IMR-90 (cell line): ENCODE measurements at regions not wholly inside any gene's neighbourhood (a gene's known extent, or its start where the extent isn't known, plus 50 kb on each side); places are given as distances from the start of the nearest gene placed in this dataset.
"Not testable (repeated sequence)": the region's sequence is repeated elsewhere in the genome, so short reads cannot be mapped to it uniquely, and the experiment has no call there.

Experiments
- ATAC-seq: fragments of 200-7000 bp; cut with Tn5 transposase; 2 replicates; pipeline ENCODE4 v1.9.1; 2020; ENCODE audit warnings: low read depth, mild to moderate bottlenecking, moderate library complexity
- BruUV-seq: library from RNA; stranded (reverse); fragments of 400-500 nt; replicated peaks from 2 replicates; lab custom pipeline; 2021; lab: Mats Ljungman, UMichigan
- CTCF ChIA-PET: fragments of 300-600 bp; formaldehyde crosslinking; extraction: SDS; loops from one replicate; lab custom pipeline; 2021; ENCODE audit warnings: antibody characterized with exemption; lab: Yijun Ruan, JAX
- POLR2A ChIA-PET: fragments of 300-600 bp; sonication (Branson Sonifier 250); formaldehyde crosslinking; loops from one replicate; lab custom pipeline; 2022; ENCODE audit warnings: antibody characterized with exemption; ENCODE audit not compliant: unreplicated experiment; lab: Charles Lee
- DNase-seq: peaks from one replicate; pipeline ENCODE4 v3.0.0; 2013
- H2AFZ ChIP-seq: replicated peaks from 2 replicates; pipeline ENCODE3; 2013; ENCODE audit warnings: low read length, mild to moderate bottlenecking; ENCODE audit not compliant: poor library complexity
- H2AK5ac ChIP-seq: 2 replicates; pipeline ENCODE4 v1.6.1; 2013; ENCODE audit warnings: low read depth, low read length, inconsistent platforms
- H2AK9ac ChIP-seq: replicated peaks from 2 replicates; pipeline ENCODE3; 2013; ENCODE audit warnings: mild to moderate bottlenecking, low read depth, low read length, moderate library complexity; ENCODE audit not compliant: poor library complexity
- H2BK120ac ChIP-seq: 2 replicates; pipeline ENCODE4 v1.6.1; 2013; ENCODE audit warnings: low read depth, low read length, inconsistent platforms
- H2BK15ac ChIP-seq: 3 replicates; pipeline ENCODE4 v1.6.1; 2013; ENCODE audit warnings: low read depth, low read length, inconsistent platforms
- H2BK20ac ChIP-seq: 2 replicates; pipeline ENCODE4 v1.6.1; 2013; ENCODE audit warnings: low read depth, mild to moderate bottlenecking, inconsistent platforms, low read length, moderate library complexity
- H2BK5ac ChIP-seq: 2 replicates; pipeline ENCODE4 v1.6.1; 2013; ENCODE audit warnings: mild to moderate bottlenecking, low read depth, low read length, inconsistent platforms; ENCODE audit not compliant: poor library complexity, severe bottlenecking
- H3K14ac ChIP-seq: replicated peaks from 2 replicates; pipeline ENCODE4 v1.6.1; 2013; ENCODE audit warnings: low read depth, low read length, inconsistent platforms
- H3K18ac ChIP-seq: 2 replicates; pipeline ENCODE4 v1.6.1; 2013; ENCODE audit warnings: low read depth, low read length, control low read depth
- H3K23ac ChIP-seq: 2 replicates; pipeline ENCODE4 v1.6.1; 2013; ENCODE audit warnings: low read depth, low read length, inconsistent platforms
- H3K27ac ChIP-seq: 2 replicates; pipeline ENCODE4 v1.5.1; 2013; ENCODE audit warnings: mild to moderate bottlenecking, control low read depth, low read length; ENCODE audit not compliant: insufficient read depth
- H3K27me3 ChIP-seq: 2 replicates; pipeline ENCODE4 v1.6.1; 2013; ENCODE audit warnings: low read length; ENCODE audit not compliant: control insufficient read depth, insufficient read depth
- H3K36me3 ChIP-seq: 2 replicates; pipeline ENCODE4 v1.6.1; 2013; ENCODE audit warnings: low read length, mixed read lengths; ENCODE audit not compliant: control insufficient read depth, insufficient read depth
- H3K4ac ChIP-seq: 2 replicates; pipeline ENCODE4 v1.6.1; 2013; ENCODE audit warnings: low read depth, low read length, inconsistent platforms
- H3K4me1 ChIP-seq: 2 replicates; pipeline ENCODE4 v1.6.1; 2013; ENCODE audit warnings: low read length, mixed read lengths; ENCODE audit not compliant: control insufficient read depth, insufficient read depth
- H3K4me2 ChIP-seq: 2 replicates; pipeline ENCODE4 v1.6.1; 2013; ENCODE audit warnings: low read depth, mild to moderate bottlenecking, control low read depth, low read length, moderate library complexity
- H3K4me3 ChIP-seq: 2 replicates; pipeline ENCODE4 v1.5.1; 2013; ENCODE audit warnings: low read depth, mild to moderate bottlenecking, control low read depth, low read length, moderate library complexity; ENCODE audit not compliant: insufficient read depth
- H3K56ac ChIP-seq: 2 replicates; pipeline ENCODE4 v1.6.1; 2013; ENCODE audit warnings: low read length, inconsistent platforms; ENCODE audit not compliant: insufficient read depth; ENCODE audit errors: extremely low read depth
- H3K79me1 ChIP-seq, 2 experiments: 2 replicates each; pipeline ENCODE4 v1.6.1; 2013; ENCODE audit warnings: low read length in 2 of 2, inconsistent platforms in 1 of 2, low read depth in 1 of 2
- H3K9ac ChIP-seq: 2 replicates; pipeline ENCODE4 v1.6.1; 2013; ENCODE audit warnings: low read depth, low read length, control low read depth
- H3K9me1 ChIP-seq: 2 replicates; pipeline ENCODE4 v1.6.1; 2013; ENCODE audit warnings: low read length, inconsistent platforms; ENCODE audit not compliant: insufficient read depth
- H3K9me3 ChIP-seq: 2 replicates; pipeline ENCODE4 v1.6.1; 2013; ENCODE audit warnings: low read length; ENCODE audit not compliant: control insufficient read depth, insufficient read depth
- H4K20me1 ChIP-seq: 2 replicates; pipeline ENCODE4 v1.6.1; 2013; ENCODE audit warnings: low read length, inconsistent platforms; ENCODE audit not compliant: insufficient read depth
- H4K5ac ChIP-seq: 2 replicates; pipeline ENCODE4 v1.6.1; 2013; ENCODE audit warnings: mild to moderate bottlenecking, low read depth, low read length, control low read depth
- H4K8ac ChIP-seq, 2 experiments: 2 replicates each; pipeline ENCODE4 v1.6.1; 2013; ENCODE audit warnings: low read depth in 2 of 2, low read length in 2 of 2, control low read depth in 1 of 2, inconsistent platforms in 1 of 2
- H4K91ac ChIP-seq: 2 replicates; pipeline ENCODE4 v1.6.1; 2013; ENCODE audit warnings: low read depth, low read length, inconsistent platforms; ENCODE audit not compliant: insufficient read depth
- WGBS, 2 experiments: methylation state at CpG; one replicate each; pipeline versions ENCODE4 v1.1.5 to v1.1.7; 2013; ENCODE audit warnings: missing lambda C conversion rate in 2 of 2; ENCODE audit not compliant: insufficient read length in 1 of 2; ENCODE audit errors: extremely low coverage in 2 of 2; 5-methylcytosine and 5-hydroxymethylcytosine counted together
- dilution Hi-C: fragments of 300-500 bp; cut with HindIII; formaldehyde crosslinking; loops from one replicate; pipeline ENCODE4 v1.14.3; 2018; ENCODE audit warnings: low sequenced_read_pairs; ENCODE audit not compliant: unreplicated experiment
- in situ Hi-C: fragments of 300-500 bp; cut with MboI; formaldehyde crosslinking; loops from 3 replicates; pipeline ENCODE4 v1.14.3; 2019; ENCODE audit warnings: low sequenced_read_pairs, inconsistent platforms, mixed read lengths
- intact Hi-C: fragments of 100-400 bp; cut with micrococcal nuclease; formaldehyde crosslinking; loops from 2 replicates; pipeline ENCODE4 v1.10.0; 2022

GRCh38 chr22:12629815-12630214 is 2898.2 kb upstream of the OR11H1 start:
- H2BK20ac ChIP-seq, H2AFZ ChIP-seq, H3K4me1 ChIP-seq, in situ Hi-C loops, H3K4ac ChIP-seq, H4K8ac ChIP-seq, DNase-seq, H2AK5ac ChIP-seq, H3K9me1 ChIP-seq, intact Hi-C loops, H3K36me3 ChIP-seq, H3K14ac ChIP-seq, POLR2A ChIA-PET, H3K23ac ChIP-seq, BruUV-seq, H4K20me1 ChIP-seq, H2BK5ac ChIP-seq, H2BK15ac ChIP-seq, dilution Hi-C loops, H3K4me3 ChIP-seq, H3K9ac ChIP-seq, H2AK9ac ChIP-seq, H4K5ac ChIP-seq, ATAC-seq, H4K91ac ChIP-seq, H3K27ac ChIP-seq, CTCF ChIA-PET, H3K56ac ChIP-seq, H3K4me2 ChIP-seq, H2BK120ac ChIP-seq, H3K27me3 ChIP-seq, H3K18ac ChIP-seq, H3K79me1 ChIP-seq: not testable (repeated sequence)
- peaks cover 13% of the 10 kb centered on the region for H3K9me3 ChIP-seq
- WGBS, 2 experiments: no CpG with 5 or more reads among the region's 2 CpGs

- in situ Hi-C loops, dilution Hi-C loops, BruUV-seq, H3K9me1 ChIP-seq, DNase-seq, H2BK20ac ChIP-seq, H3K23ac ChIP-seq, H4K91ac ChIP-seq, H3K56ac ChIP-seq, H3K4ac ChIP-seq, H2AK5ac ChIP-seq, H4K20me1 ChIP-seq, H2AFZ ChIP-seq, intact Hi-C loops, ATAC-seq, H3K27ac ChIP-seq, H3K18ac ChIP-seq, H3K4me3 ChIP-seq, H2AK9ac ChIP-seq, H3K4me1 ChIP-seq, H3K79me1 ChIP-seq, H4K5ac ChIP-seq, H2BK120ac ChIP-seq, H3K4me2 ChIP-seq, H3K27me3 ChIP-seq, POLR2A ChIA-PET, CTCF ChIA-PET, H3K36me3 ChIP-seq, H4K8ac ChIP-seq, H3K14ac ChIP-seq, H2BK15ac ChIP-seq, H2BK5ac ChIP-seq, H3K9ac ChIP-seq: not testable (repeated sequence)
- H3K9me3 ChIP-seq: peaks cover 15% of the 10 kb centered on the region
- no CpG with 5 or more reads among the region's 3 CpGs for WGBS, 2 experiments
These were observed 2897.0 kb upstream of the OR11H1 start for GRCh38 chr22:12630965-12631364.
